ENCODE measurements at regions not wholly inside any gene's neighbourhood (a gene's known extent, or its start where the extent isn't known, plus 50 kb on each side); places are given as distances from the start of the nearest gene placed in this dataset.
A peak's percentile ranks its signal among the peaks of the same experiment; 100 is the strongest.

DNA sequence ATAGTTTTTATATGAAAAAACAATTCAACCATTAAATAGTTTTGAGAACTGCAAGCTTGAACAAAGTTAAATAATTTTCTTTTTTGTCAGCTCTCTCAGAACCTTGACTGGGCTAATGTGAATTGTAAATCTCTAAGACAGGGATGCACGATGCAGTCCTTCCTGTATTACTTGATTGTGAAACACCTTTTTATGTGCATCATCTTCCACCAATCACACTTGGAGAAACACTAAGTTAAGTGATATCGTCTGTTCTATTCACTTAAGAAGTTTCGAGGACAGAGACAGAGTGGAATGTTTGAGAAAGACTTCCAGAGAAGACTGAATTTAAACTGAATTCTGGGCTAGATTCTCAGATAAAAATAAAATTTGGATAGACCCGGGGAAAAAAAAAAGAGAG is 238.2 kb downstream of the MREG start:
- no peaks in the 10 kb centered on the region for H3K4me1 ChIP-seq
- intact Hi-C loops (cut with DNase I) = no loop called here
- no peaks in the 10 kb centered on the region for H3K36me3 ChIP-seq
- ATAC-seq = no peak
- H3K4me3 ChIP-seq = no peak overlapping the region
- H3K9me3 ChIP-seq = no peaks in the 10 kb centered on the region
- H3K27me3 ChIP-seq = no peaks in the 10 kb centered on the region
- 53% methylated on average over 4 of the region's 4 CpGs for WGBS (ENCODE audit: insufficient coverage, low coverage, low lambda C conversion rate, missing lambda C conversion rate)
- TF ChIP-seq POLR2A (IDR thresholded peaks at IDR 0.05) = no peak
- TF ChIP-seq, protein P1, sequence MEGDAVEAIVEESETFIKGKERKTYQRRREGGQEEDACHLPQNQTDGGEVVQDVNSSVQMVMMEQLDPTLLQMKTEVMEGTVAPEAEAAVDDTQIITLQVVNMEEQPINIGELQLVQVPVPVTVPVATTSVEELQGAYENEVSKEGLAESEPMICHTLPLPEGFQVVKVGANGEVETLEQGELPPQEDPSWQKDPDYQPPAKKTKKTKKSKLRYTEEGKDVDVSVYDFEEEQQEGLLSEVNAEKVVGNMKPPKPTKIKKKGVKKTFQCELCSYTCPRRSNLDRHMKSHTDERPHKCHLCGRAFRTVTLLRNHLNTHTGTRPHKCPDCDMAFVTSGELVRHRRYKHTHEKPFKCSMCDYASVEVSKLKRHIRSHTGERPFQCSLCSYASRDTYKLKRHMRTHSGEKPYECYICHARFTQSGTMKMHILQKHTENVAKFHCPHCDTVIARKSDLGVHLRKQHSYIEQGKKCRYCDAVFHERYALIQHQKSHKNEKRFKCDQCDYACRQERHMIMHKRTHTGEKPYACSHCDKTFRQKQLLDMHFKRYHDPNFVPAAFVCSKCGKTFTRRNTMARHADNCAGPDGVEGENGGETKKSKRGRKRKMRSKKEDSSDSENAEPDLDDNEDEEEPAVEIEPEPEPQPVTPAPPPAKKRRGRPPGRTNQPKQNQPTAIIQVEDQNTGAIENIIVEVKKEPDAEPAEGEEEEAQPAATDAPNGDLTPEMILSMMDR (IDR thresholded peaks at IDR 0.05) = no peak
- DNase-seq = no peak
- H3K27ac ChIP-seq = no peak overlapping the region

DNA sequence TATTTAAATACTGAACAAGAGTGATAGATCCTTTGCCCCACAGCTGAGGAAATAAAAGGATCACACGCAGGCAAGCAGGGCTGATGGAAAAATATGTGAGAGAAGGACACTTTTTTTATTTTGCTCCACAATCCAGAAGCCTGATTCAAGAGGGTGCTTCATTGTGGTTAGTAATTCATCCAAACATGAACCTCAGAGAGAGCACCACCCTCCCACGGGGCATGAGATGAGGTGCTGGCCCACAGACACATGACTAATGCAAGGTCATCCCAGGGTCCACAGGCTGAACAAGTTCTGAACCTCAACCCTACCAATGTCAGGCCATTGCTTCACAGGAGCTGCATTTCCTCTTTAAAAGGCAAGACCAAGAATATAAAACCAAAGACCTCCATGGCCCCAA is 239.6 kb downstream of the MREG start:
- no peaks in the 10 kb centered on the region for H3K27me3 ChIP-seq
- no peak overlapping the region for H3K27ac ChIP-seq
- H3K4me1 ChIP-seq = no peaks in the 10 kb centered on the region
- no peak overlapping the region for H3K4me3 ChIP-seq
- DNase-seq (peak in 1 of 3 donors; percentile 32), ATAC-seq (peak in 1 of 4 donors; percentile 92)
- H3K9me3 ChIP-seq = no peaks in the 10 kb centered on the region
- H3K36me3 ChIP-seq = no peaks in the 10 kb centered on the region
- intact Hi-C loops (cut with DNase I) = no loop called here
- WGBS (ENCODE audit: insufficient coverage, low coverage, low lambda C conversion rate, missing lambda C conversion rate) = 61% methylated on average over 2 of the region's 2 CpGs
- TF ChIP-seq, protein P1 (IDR thresholded peaks at IDR 0.05) = no peak
- TF ChIP-seq POLR2A (IDR thresholded peaks at IDR 0.05) = no peak

DNA sequence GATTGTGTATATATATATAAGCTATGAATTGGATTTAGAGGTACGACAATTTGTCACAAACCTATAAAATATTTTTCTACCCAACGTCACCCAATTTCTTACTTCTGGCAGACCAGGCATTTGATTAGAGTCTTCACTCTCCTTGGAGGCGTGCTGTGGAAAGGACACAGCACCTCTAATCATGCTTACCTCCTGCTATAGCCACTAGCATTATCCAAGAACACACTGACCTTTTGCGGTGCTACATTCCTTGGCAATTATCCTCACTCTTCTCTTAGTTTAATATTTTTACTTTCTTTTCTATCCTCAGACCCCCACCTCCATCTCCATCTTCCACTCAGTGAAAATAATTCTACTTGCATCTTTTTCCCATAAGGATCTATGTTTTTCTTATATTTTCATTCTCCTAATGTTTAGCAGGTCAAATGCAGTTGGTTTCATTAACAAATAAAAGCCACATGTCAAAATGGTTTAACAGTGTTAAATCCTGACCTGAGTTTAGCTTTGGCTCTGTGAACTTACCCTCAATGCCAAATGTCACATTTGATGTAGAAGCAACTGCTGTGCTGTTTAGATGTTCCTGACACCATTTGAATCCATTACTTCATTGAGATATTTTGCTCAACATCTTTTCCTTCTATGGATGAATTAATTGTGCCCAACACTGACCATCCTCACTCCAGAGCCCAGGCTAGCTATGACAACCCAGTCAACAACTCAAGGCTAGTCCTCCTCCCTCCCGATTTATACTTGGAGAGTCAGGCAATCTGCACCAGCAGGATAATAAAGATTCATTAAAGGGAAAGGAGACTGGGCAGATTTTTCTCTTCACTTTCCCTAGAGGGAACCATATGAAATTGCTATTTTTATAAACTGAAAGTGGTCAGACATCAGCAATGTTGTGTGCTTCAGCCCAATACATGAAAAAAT is 240.5 kb downstream of the MREG start:
- no peaks in the 10 kb centered on the region for H3K27me3 ChIP-seq
- H3K36me3 ChIP-seq = no peaks in the 10 kb centered on the region
- no peaks in the 10 kb centered on the region for H3K4me1 ChIP-seq
- H3K27ac ChIP-seq = no peak overlapping the region
- 89% methylated on average over 5 of the region's 5 CpGs for WGBS (ENCODE audit: insufficient coverage, low coverage, low lambda C conversion rate, missing lambda C conversion rate)
- no peaks in the 10 kb centered on the region for H3K9me3 ChIP-seq
- TF ChIP-seq POLR2A (IDR thresholded peaks at IDR 0.05) = no peak
- TF ChIP-seq, protein P1 (IDR thresholded peaks at IDR 0.05) = no peak
- ATAC-seq (no peak), DNase-seq (no peak)
- no peak overlapping the region for H3K4me3 ChIP-seq
- intact Hi-C loops (cut with DNase I) = no loop called here

DNA sequence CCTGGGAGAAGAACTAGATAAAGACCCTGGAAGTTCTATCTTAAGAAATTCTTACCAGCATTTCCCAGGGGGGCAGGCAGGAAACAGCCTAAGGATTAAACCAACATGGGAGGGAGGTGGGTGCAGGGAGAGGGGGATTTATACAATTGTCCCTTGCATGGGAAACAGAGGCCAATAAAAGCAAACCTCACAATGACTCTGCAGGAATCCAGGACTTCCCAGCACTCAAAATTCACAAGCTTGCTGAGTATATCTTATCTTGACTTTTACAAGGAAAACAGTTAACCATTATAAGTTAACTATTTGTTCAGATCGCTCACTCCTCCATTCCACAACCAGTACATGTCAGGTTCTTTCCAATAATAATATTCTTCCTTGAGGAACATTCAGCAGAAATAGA is 241.3 kb downstream of the MREG start:
- ATAC-seq = no peak
- 67% methylated on average over 1 of the region's 1 CpG for WGBS (ENCODE audit: insufficient coverage, low coverage, low lambda C conversion rate, missing lambda C conversion rate)

More for the DNA sequence above, 241.3 kb downstream of the MREG start:
- H3K27ac ChIP-seq = no peak overlapping the region
- no peak for DNase-seq
- H3K4me3 ChIP-seq = no peak overlapping the region
- no peaks in the 10 kb centered on the region for H3K36me3 ChIP-seq
- intact Hi-C loops (cut with DNase I) = no loop called here
- TF ChIP-seq, protein P1 (IDR thresholded peaks at IDR 0.05) = no peak
- TF ChIP-seq POLR2A (IDR thresholded peaks at IDR 0.05) = no peak
- no peaks in the 10 kb centered on the region for H3K4me1 ChIP-seq
- no peaks in the 10 kb centered on the region for H3K27me3 ChIP-seq
- H3K9me3 ChIP-seq = no peaks in the 10 kb centered on the region

All from right lobe of liver (tissue), 6 donors.